ENCODE measurements at regions not wholly inside any gene's neighbourhood (a gene's known extent, or its start where the extent isn't known, plus 50 kb on each side); places are given as distances from the start of the nearest gene placed in this dataset.
"Not testable (repeated sequence)": the region's sequence is repeated elsewhere in the genome, so short reads cannot be mapped to it uniquely, and the experiment has no call there.

GRCh38 chr5:30447431-30447830 is 746.1 kb upstream of the CDH6 start:
- WGBS, 3 donors: 78 to 89% (median 79%) methylated on average over 3 of the region's 3 CpGs
- intact Hi-C loops (cut with DNase I): no loop called here
- no peak for DNase-seq

DNA sequence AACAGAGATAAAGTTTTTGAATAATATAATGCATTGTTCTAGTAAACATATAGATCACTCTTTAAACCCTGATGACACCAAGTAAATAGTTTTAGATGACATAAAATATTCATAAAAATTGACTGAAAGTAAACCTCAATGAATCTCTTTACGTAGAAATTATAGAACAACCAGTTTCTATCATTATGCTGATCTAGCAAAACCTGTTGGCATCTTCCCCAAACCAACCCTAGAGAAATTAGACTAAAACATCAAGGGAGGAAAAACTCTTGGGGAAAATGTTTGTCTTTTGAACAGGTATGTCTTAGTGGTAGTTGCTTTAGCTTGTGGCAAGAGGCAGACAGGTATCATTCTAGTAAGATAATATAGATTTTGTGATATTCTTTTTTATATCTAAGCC is 747.0 kb upstream of the CDH6 start:
- no peaks in the 10 kb centered on the region for H3K27me3 ChIP-seq
- H3K4me1 ChIP-seq (ENCODE audit: insufficient read depth): no peaks in the 10 kb centered on the region
- intact Hi-C loops (cut with DNase I): no loop called here
- TF ChIP-seq POLR2A (IDR thresholded peaks at IDR 0.05) (no peak), EP300 (IDR thresholded peaks at IDR 0.05) (no peak), CTCF (IDR thresholded peaks at IDR 0.05) (no peak)
- no peak for DNase-seq
- no peaks in the 10 kb centered on the region for H3K36me3 ChIP-seq
- no peaks in the 10 kb centered on the region for H3K9me3 ChIP-seq
- 61 to 76% (median 74%) methylated on average over 1 of the region's 1 CpG for WGBS, 3 donors
- no peak overlapping the region for H3K4me3 ChIP-seq
- no peak overlapping the region for H3K27ac ChIP-seq

More at GRCh38 chr5:30447431-30447830, 746.1 kb upstream of the CDH6 start:
- Histone ChIP-seq H3K9me3 (no peaks in the 10 kb centered on the region), H3K4me1 (ENCODE audit: insufficient read depth) (no peaks in the 10 kb centered on the region), H3K4me3 (no peak overlapping the region), H3K36me3 (no peaks in the 10 kb centered on the region), H3K27ac (no peak overlapping the region), H3K27me3 (no peaks in the 10 kb centered on the region)
- TF ChIP-seq POLR2A (IDR thresholded peaks at IDR 0.05): no peak
- TF ChIP-seq CTCF (IDR thresholded peaks at IDR 0.05): no peak
- TF ChIP-seq EP300 (IDR thresholded peaks at IDR 0.05): no peak

DNA sequence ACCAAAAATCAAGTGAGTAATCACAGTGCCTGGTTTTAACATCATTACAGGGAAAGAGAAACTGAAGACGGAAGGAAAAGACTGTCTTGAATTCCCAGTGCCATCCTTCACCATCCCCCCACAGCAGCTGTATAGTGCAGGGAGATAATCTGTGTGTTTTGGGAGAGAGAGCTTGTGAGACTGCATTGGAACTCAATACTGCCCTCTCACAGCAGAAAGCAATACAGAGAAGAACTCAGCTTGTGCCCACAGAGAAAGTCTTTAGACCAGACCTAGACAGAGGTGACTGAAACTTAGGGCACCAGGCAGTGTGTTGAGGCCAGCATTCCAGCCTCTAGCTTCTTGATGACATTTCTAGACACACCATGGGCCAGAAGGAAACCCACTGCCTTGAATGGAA is 754.7 kb upstream of the CDH6 start:
- intact Hi-C loops (cut with DNase I): no loop called here
- TF ChIP-seq CTCF (IDR thresholded peaks at IDR 0.05) (no peak), EP300 (IDR thresholded peaks at IDR 0.05) (no peak), POLR2A (IDR thresholded peaks at IDR 0.05) (no peak)
- Histone ChIP-seq H3K4me3 (no peak overlapping the region), H3K9me3 (no peaks in the 10 kb centered on the region), H3K4me1 (ENCODE audit: insufficient read depth) (no peaks in the 10 kb centered on the region), H3K27ac (no peak overlapping the region), H3K27me3 (no peaks in the 10 kb centered on the region), H3K36me3 (no peaks in the 10 kb centered on the region)
- no peak for DNase-seq
- WGBS, 3 donors: 67 to 82% (median 70%) methylated on average over 1 of the region's 1 CpG

DNA sequence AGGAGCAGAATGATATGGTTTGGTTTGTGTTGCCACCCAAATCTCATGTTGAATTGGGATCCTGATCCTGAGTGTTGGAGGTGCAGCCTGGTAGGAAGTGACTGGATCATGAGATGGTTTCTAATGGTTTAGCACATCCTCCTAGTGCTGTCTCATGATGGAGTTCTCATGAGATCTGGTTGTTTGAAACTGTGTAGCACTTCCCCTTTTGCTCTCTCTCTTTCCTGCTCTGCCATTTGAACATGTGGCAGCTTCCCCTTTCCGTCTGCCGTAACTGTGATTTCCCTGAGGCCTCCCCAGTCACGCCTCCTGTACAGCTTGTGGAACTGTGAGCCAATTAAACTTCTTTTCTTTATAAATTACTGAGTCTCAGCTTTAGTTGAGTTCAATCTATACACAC is 756.8 kb upstream of the CDH6 start:
- Histone ChIP-seq H3K36me3 (no peaks in the 10 kb centered on the region), H3K4me3 (no peak overlapping the region), H3K27ac (no peak overlapping the region), H3K27me3 (no peaks in the 10 kb centered on the region), H3K4me1 (ENCODE audit: insufficient read depth) (no peaks in the 10 kb centered on the region), H3K9me3 (no peaks in the 10 kb centered on the region)
- TF ChIP-seq POLR2A (IDR thresholded peaks at IDR 0.05) (no peak), CTCF (IDR thresholded peaks at IDR 0.05) (no peak), EP300 (IDR thresholded peaks at IDR 0.05) (no peak)
- WGBS, 3 donors: 67 to 76% (median 74%) methylated on average over 3 of the region's 3 CpGs
- no peak for DNase-seq
- intact Hi-C loops (cut with DNase I): no loop called here

GRCh38 chr5:30428866-30429407 is 764.5 kb upstream of the CDH6 start:
- H3K27me3 ChIP-seq; H3K9me3 ChIP-seq; H3K27ac ChIP-seq; H3K4me1 ChIP-seq (ENCODE audit: insufficient read depth); H3K36me3 ChIP-seq; H3K4me3 ChIP-seq; DNase-seq; intact Hi-C loops (cut with DNase I): not testable (repeated sequence)
- 73 to 77% (median 76%) methylated on average over 20 of the region's 20 CpGs for WGBS, 3 donors

Measured in ovary (tissue), 7 donors.